Peyer's patch (tissue), 4 donors: ENCODE measurements at regions not wholly inside any gene's neighbourhood (a gene's known extent, or its start where the extent isn't known, plus 50 kb on each side); places are given as distances from the start of the nearest gene placed in this dataset.

Experiments
- CTCF ChIP-seq, 6 experiments: fragments of 450-650 bp in 4 of 6; fragments of 200-600 bp in 2 of 6; sonication (generic) in 1 of 6; IDR thresholded peaks; one replicate each; pipeline ENCODE4 v1.5.1; 2017 to 2019; ENCODE audit warnings: antibody characterized with exemption in 6 of 6, mild to moderate bottlenecking in 3 of 6, moderate library complexity in 1 of 6
- POLR2A ChIP-seq, 2 donors: fragments of 450-650 bp; IDR thresholded peaks; one replicate each; pipeline ENCODE4 v1.5.1; 2017; ENCODE audit warnings: antibody characterized with exemption in 2 of 2, mild to moderate bottlenecking in 2 of 2, moderate library complexity in 2 of 2

DNA sequence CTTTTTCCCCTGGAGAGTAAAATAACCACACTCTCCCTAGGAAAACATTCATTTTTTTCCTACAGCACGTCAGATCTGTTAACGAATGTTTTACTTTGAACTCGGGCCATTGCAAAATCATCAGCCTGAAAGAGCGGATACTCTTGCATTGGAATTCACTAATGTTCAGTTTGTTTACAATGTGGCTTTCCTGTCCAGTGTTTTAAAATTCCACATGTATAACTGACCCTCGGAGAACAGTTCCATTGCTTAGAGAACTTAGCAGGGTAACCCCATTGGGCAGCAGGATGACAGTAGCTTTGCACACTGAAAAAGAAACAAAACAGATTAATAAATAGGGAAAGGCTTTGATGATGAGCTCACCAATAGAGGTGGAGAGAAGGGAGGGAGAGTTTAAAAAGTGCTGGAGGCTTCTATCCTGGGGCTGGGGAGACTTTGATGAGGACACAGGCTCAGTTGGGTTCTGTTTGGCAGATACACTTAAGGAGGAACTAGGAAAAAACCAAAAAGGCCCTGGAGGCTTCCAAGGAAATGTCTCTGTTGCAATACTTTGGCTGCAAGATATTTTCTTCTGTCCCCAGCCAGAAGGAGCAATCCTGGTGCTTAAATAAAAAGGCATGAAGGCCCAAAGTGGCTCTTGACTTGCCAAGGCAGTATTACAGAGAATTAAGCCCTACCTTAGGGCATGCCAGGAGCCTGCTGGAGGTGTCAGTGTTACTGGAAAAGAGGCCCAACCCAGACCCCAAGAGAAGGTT is 143.1 kb downstream of the ARSF start:
- TF ChIP-seq CTCF (IDR thresholded peaks at IDR 0.05) (no peak), POLR2A (IDR thresholded peaks at IDR 0.05) (no peak)
